ENCODE measurements at regions not wholly inside any gene's neighbourhood (a gene's known extent, or its start where the extent isn't known, plus 50 kb on each side); places are given as distances from the start of the nearest gene placed in this dataset.

DNA sequence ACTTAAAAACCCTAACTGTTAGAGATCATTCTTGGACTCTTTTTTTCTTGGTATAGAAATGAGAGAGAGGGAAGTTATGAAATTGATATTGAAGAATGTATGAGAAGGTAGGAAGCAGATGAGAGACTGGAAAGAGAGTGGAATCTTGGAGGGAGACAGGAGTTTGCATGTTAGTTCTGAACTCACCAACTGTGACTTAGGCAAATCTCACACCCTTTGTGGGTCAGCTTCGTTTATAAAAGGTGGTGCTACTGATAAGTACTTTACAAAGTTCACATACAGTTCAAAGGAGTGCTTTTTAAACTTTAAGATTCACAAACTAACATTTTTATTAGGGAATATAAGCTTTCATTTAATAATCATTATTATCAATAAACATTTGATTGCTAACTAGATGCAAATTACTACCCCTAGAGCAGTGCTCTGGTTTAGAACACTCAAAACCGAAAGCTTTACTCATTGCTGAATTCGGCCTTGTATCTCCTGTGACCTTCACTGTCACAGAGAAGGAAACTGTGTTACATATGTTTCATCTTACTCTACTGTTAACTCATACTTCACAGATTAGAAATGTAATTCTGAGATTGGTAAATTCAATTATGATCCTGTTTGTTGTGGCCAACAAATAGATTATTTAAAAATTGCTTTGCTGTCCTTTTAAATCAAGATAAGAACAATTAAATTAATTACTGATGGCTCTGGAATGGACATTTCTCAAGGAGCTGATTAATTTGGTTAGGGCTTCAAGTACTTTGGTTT is 143.2 kb downstream of the RMI1 start:
- Histone ChIP-seq H3K9me3 (ENCODE audit: low read length) (no peaks in the 10 kb centered on the region), H3K27ac (ENCODE audit: low read length) (no peak overlapping the region), H4K20me1 (ENCODE audit: insufficient read depth) (no peaks in the 10 kb centered on the region), H3K36me3 (ENCODE audit: insufficient read depth, low read length) (no peaks in the 10 kb centered on the region), H3K27me3 (ENCODE audit: insufficient read depth, low read depth, low read length) (no peaks in the 10 kb centered on the region), H3K9ac (ENCODE audit: low read length) (no peak overlapping the region), H3K79me2 (replicated peaks; ENCODE audit: insufficient read depth, low read length) (no peaks in the 10 kb centered on the region), H3K9me2 (ENCODE audit: insufficient read depth, low read length) (no peaks in the 10 kb centered on the region), H3F3A (ENCODE audit: insufficient read depth, low read length, poor library complexity, severe bottlenecking) (no peaks in the 10 kb centered on the region), H2AFZ (ENCODE audit: low read depth, low read length) (no peak overlapping the region), H3K4me2 (ENCODE audit: low read length) (no peak overlapping the region), H3K4me3 (ENCODE audit: low read length) (no peak overlapping the region)
- TF ChIP-seq MXI1 (conservative IDR thresholded peaks at IDR 0.05; ENCODE audit: poor library complexity, severe bottlenecking) = no peak
- no peak for TF ChIP-seq POLR2AphosphoS5 (IDR thresholded peaks at IDR 0.05)
- TF ChIP-seq TAF1 (IDR thresholded peaks at IDR 0.05; ENCODE audit: low read depth) = no peak
- no peak for TF ChIP-seq RAD21 (conservative IDR thresholded peaks at IDR 0.05)
- TF ChIP-seq, protein P1, sequence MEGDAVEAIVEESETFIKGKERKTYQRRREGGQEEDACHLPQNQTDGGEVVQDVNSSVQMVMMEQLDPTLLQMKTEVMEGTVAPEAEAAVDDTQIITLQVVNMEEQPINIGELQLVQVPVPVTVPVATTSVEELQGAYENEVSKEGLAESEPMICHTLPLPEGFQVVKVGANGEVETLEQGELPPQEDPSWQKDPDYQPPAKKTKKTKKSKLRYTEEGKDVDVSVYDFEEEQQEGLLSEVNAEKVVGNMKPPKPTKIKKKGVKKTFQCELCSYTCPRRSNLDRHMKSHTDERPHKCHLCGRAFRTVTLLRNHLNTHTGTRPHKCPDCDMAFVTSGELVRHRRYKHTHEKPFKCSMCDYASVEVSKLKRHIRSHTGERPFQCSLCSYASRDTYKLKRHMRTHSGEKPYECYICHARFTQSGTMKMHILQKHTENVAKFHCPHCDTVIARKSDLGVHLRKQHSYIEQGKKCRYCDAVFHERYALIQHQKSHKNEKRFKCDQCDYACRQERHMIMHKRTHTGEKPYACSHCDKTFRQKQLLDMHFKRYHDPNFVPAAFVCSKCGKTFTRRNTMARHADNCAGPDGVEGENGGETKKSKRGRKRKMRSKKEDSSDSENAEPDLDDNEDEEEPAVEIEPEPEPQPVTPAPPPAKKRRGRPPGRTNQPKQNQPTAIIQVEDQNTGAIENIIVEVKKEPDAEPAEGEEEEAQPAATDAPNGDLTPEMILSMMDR (IDR thresholded peaks at IDR 0.05; ENCODE audit: poor library complexity, severe bottlenecking) = no peak
- TF ChIP-seq EP300 (conservative IDR thresholded peaks at IDR 0.05; ENCODE audit: poor library complexity, severe bottlenecking) = no peak
- TF ChIP-seq, protein P2, sequence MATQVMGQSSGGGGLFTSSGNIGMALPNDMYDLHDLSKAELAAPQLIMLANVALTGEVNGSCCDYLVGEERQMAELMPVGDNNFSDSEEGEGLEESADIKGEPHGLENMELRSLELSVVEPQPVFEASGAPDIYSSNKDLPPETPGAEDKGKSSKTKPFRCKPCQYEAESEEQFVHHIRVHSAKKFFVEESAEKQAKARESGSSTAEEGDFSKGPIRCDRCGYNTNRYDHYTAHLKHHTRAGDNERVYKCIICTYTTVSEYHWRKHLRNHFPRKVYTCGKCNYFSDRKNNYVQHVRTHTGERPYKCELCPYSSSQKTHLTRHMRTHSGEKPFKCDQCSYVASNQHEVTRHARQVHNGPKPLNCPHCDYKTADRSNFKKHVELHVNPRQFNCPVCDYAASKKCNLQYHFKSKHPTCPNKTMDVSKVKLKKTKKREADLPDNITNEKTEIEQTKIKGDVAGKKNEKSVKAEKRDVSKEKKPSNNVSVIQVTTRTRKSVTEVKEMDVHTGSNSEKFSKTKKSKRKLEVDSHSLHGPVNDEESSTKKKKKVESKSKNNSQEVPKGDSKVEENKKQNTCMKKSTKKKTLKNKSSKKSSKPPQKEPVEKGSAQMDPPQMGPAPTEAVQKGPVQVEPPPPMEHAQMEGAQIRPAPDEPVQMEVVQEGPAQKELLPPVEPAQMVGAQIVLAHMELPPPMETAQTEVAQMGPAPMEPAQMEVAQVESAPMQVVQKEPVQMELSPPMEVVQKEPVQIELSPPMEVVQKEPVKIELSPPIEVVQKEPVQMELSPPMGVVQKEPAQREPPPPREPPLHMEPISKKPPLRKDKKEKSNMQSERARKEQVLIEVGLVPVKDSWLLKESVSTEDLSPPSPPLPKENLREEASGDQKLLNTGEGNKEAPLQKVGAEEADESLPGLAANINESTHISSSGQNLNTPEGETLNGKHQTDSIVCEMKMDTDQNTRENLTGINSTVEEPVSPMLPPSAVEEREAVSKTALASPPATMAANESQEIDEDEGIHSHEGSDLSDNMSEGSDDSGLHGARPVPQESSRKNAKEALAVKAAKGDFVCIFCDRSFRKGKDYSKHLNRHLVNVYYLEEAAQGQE (IDR thresholded peaks at IDR 0.05; ENCODE audit: borderline replicate concordance) = no peak
- TF ChIP-seq EZH2 (IDR thresholded peaks at IDR 0.05; ENCODE audit: borderline replicate concordance, insufficient read depth, low read length, poor library complexity, severe bottlenecking) = no peak
- no peak for TF ChIP-seq SMC3 (conservative IDR thresholded peaks at IDR 0.05; ENCODE audit: poor library complexity)

DNA sequence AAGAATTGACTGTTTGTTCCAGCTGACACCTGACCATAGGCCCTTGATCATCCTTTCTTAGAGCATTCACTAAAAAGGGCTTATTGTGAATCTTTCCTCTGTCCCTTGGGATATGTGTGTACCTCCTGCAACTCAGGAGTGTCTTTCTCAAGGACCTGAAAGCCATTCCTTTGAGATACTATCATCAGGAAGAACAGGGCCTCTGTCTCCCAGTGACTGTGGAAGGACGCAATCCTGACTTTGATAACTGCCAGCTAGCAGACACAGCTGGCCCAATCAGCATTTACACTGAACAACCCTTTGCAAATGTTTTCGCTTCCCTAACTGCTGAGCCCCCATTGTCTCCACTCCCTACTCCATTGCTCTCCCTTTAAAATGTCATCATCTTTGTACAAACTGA is 144.4 kb downstream of the RMI1 start:
- no peaks in the 10 kb centered on the region for H3K36me3 ChIP-seq (ENCODE audit: insufficient read depth, low read length)
- no peaks in the 10 kb centered on the region for H3K9me2 ChIP-seq (ENCODE audit: insufficient read depth, low read length)
- H3K79me2 ChIP-seq (replicated peaks; ENCODE audit: insufficient read depth, low read length) = no peaks in the 10 kb centered on the region
- no peak overlapping the region for H3K27ac ChIP-seq (ENCODE audit: low read length)
- H3K27me3 ChIP-seq (ENCODE audit: insufficient read depth, low read depth, low read length) = no peaks in the 10 kb centered on the region
- no peak overlapping the region for H2AFZ ChIP-seq (ENCODE audit: low read depth, low read length)
- no peaks in the 10 kb centered on the region for H4K20me1 ChIP-seq (ENCODE audit: insufficient read depth)
- no peaks in the 10 kb centered on the region for H3F3A ChIP-seq (ENCODE audit: insufficient read depth, low read length, poor library complexity, severe bottlenecking)
- H3K4me2 ChIP-seq (ENCODE audit: low read length) = no peak overlapping the region
- TF ChIP-seq RAD21 (conservative IDR thresholded peaks at IDR 0.05) (no peak), MXI1 (conservative IDR thresholded peaks at IDR 0.05; ENCODE audit: poor library complexity, severe bottlenecking) (no peak), SMC3 (conservative IDR thresholded peaks at IDR 0.05; ENCODE audit: poor library complexity) (no peak), EP300 (conservative IDR thresholded peaks at IDR 0.05; ENCODE audit: poor library complexity, severe bottlenecking) (no peak), EZH2 (IDR thresholded peaks at IDR 0.05; ENCODE audit: borderline replicate concordance, insufficient read depth, low read length, poor library complexity, severe bottlenecking) (no peak), TAF1 (IDR thresholded peaks at IDR 0.05; ENCODE audit: low read depth) (no peak), POLR2AphosphoS5 (IDR thresholded peaks at IDR 0.05) (no peak)
- TF ChIP-seq, protein P1 (IDR thresholded peaks at IDR 0.05; ENCODE audit: poor library complexity, severe bottlenecking) = no peak
- TF ChIP-seq, protein P2 (IDR thresholded peaks at IDR 0.05; ENCODE audit: borderline replicate concordance) = no peak
- no peak overlapping the region for H3K9ac ChIP-seq (ENCODE audit: low read length)
- no peak overlapping the region for H3K4me3 ChIP-seq (ENCODE audit: low read length)
- no peaks in the 10 kb centered on the region for H3K9me3 ChIP-seq (ENCODE audit: low read length)

Measured in neural cell (in vitro differentiated cells).